G401.6 (cell line): ENCODE measurements at regions not wholly inside any gene's neighbourhood (a gene's known extent, or its start where the extent isn't known, plus 50 kb on each side); places are given as distances from the start of the nearest gene placed in this dataset.

Source experiments
- FAIRE-seq: peaks from 2 replicates; lab custom pipeline; 2012; peaks lifted over from hg19 to GRCh38; lab: Jason Lieb, UNC

GRCh38 chr2:193690572-193690971 is 1495.8 kb upstream of the TMEFF2 start:
- FAIRE-seq = no peak

- no peak for FAIRE-seq
These were observed 1492.5 kb upstream of the TMEFF2 start for GRCh38 chr2:193687195-193687594.

DNA sequence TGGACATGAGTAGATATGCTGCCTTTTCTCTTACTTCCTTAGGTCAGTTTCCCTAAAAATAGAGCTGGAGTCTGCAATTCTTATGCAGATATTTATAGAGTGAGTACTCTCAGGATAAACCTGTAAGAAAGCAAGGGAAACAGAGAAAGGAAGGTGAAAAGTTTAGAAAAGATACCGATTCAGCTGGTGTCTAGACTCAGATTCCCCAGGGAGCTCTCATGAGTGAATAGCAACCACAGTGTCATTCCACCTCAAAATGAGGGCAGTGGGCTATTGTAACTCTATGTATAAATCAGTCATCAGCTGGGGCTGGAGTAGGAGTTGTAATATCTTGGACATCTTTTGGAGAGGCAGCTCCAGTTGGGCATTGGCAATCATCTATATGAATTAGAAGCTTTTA is 1485.1 kb upstream of the TMEFF2 start:
- no peak for FAIRE-seq

DNA sequence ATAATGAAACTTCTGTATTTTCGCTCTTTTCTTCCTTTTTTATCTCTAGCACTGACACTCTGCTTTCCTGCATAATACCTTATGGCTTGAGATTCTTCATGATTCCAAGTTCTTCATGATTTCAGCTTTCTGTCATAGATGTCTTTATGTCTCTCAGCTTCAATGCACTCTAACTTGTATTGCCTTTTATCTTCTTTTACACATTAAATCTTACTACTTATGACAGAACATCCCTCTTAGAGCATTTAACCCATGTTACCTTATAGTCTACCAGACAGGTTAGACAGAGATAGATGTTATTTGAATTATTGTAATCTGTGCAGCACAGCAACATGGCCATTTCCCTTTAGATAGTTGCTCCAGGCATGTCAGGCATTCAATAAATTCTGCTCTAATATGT is 1475.7 kb upstream of the TMEFF2 start:
- FAIRE-seq = no peak

GRCh38 chr2:193668557-193669323 is 1474.0 kb upstream of the TMEFF2 start:
- no peak for FAIRE-seq

GRCh38 chr2:193627927-193628272 is 1433.2 kb upstream of the TMEFF2 start:
- no peak for FAIRE-seq

DNA sequence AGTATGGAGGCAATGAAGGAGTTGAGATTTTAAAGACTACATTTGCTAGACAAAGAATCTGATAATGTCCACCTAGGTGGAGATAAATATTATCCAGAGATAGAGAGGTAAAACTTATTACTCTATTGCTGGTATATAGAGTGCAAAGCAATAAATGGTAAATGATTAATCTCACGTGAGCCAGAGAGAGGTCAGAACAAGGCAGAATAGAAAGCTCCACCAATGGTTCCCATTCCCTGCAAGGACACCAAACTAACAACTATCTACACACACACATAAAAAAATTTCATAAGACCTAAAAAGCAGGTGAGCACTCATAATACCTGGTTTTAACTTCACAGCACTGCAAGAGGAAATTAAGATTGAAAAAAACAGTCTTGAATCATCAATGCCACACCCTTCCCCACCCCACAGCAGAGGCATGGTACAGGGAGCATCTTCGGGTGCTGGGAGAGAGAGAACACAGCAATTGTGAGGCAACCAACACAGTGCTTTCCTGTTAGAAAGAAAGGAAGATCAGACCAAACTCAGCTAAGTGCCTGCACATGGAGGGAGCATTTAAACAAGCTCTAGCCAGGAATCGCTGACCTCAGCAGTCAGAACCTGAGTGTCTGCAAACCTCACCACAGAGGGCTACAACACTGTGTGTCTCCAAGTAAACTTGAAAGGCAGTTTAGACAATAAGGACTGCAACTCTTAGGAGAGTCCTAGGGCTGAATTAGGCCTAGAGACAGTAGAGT is 1432.6 kb upstream of the TMEFF2 start:
- FAIRE-seq = no peak

DNA sequence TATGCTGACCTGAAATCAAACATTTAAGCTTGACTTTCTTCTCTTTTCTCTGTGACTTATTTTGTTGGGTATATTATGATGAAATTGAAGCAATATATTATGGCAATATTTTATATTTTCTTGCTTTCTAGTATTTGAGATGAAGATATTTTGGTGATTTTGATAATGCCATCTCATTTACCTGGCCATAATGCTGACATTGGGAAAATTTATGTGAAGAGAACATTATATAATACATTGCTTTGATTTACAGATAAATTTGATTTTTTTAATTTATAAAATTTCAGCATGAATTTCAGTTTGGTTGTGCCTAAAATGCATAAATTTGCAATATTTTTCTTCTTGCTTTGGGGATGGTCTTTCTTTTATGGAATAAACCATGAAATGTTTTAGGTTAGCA is 1413.7 kb upstream of the TMEFF2 start:
- no peak for FAIRE-seq

DNA sequence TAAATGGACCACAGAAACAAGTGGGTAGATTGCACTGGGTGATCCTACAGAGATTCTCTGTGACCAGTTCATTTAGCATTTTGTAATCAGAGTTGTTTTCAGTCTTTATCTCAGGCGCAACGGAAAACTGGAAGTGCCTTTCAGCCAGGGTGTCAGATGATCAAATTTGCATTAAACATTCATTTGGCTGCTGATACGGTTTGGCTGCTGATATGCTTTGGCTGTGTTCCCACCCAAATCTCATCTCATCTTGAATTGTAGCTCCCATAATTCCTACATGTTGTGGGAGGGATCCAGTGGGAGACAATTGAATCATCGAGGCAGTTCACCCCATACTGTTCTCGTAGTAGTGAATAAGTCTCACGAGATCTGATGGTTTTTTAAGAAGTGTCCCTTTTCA is 1396.1 kb upstream of the TMEFF2 start:
- FAIRE-seq = no peak

GRCh38 chr2:193584522-193584938 is 1389.8 kb upstream of the TMEFF2 start:
- no peak for FAIRE-seq

GRCh38 chr2:193583638-193584400 is 1389.1 kb upstream of the TMEFF2 start:
- FAIRE-seq = no peak

DNA sequence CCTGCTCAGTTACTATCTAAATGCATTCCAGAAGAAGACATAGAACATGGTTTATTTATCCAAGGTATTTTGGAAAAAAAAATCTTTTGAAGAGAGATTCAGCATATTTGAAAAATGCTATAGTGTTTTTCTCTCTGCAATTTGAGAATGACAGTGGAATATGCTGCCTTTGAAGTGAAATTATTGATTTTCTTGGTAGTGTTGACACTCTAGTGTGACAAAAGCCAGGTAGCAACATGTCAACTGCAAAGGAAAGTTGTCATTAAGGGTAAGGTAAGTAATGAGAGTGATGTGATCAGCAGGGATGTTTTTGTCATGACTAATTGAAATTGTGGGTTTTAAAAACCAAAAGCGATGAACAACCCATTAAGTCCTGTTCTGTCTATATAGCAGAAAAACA is 1387.1 kb upstream of the TMEFF2 start:
- FAIRE-seq = no peak

- no peak for FAIRE-seq
These were observed 1385.6 kb upstream of the TMEFF2 start for GRCh38 chr2:193580176-193580950.

- FAIRE-seq = no peak
These were observed 1372.2 kb upstream of the TMEFF2 start for GRCh38 chr2:193566886-193567285.

- no peak for FAIRE-seq
These were observed 1371.5 kb upstream of the TMEFF2 start for GRCh38 chr2:193566276-193566675.

- no peak for FAIRE-seq
These were observed 1367.3 kb upstream of the TMEFF2 start for GRCh38 chr2:193562031-193562430.

DNA sequence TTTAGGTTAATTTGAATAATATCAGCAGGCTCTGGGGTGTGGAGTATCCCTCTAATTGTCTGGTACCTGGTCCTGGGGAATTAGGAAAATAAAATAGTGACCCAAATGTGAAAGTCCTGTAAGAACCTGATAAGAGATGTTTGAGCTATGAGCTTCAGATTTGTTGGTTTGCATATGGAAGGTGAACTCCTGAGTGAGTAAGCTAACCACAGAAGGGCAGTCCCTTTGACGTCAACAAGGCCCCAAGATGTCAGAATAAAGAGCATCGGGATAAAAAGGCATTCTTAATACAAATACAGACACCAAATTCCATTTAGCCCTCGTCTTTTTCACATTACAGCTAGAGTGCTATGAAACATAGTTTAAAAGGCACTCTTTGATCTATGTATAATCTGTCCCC is 1366.3 kb upstream of the TMEFF2 start:
- no peak for FAIRE-seq

DNA sequence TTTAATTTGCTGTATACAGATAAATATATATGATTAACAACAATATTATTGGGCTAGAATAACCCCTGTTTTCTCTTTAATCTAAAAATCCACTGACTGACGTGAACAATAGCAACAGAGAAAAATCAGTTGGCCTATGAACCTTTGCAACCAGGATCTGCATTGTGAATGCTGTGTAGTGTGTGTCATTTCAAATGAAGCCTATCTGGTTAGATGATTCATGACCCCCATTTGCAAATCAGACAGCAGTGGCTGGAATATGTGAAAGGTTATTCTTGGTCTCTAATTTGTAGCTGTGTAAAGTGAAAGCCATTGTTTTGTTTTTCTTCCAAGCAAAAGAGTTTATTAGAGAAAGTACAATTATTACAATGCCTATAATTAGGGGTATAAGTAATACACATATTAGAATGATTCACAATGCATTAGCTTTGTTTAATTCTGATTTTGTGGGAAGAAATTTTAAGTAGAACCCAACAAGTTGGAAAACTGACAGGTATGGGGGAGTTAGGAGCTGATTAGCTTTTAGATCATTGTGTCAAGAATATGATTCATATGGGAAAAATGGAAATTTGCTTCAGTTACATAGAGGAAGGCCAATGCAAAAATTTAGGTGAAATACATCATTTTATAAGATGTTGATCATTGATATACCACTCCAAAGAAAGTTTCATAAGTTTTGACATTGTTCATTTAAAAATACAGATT is 1362.2 kb upstream of the TMEFF2 start:
- no peak for FAIRE-seq

DNA sequence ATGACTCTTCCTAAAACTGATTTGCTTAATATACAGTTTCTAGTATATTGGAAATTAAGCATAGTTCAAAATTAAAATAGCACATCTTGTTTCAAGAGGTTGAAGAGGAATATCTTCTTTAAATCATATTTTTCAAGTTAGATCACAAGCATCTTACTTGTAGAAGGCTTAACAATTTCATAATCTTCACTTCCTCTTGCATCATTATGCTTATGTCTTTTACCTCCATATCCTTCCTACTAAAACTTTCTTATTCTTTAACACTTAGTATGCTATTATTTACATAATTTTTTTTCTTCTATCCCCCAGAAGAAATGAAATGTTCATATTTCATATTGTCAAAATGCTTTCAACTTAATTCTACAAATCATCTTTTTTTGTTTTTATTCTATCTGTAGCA is 1354.9 kb upstream of the TMEFF2 start:
- FAIRE-seq = no peak

DNA sequence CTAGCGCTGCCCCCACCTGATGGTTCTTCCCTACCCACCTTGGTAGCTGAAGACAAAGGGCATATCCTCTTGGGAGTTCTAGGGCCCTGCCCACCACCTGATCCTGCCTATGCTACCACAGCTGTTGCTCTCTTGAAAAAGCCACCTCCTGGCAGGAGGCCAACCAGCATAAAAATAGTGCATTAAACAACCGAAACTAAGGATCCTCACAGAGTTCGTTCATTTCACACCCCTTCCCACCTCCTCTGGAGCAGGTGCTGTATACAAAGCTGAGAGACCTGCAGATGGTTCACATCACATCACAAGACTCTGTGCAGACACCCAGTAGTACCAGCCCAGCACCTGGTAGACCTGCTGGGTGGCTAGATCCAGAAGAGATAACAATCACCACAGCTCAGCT is 1348.0 kb upstream of the TMEFF2 start:
- FAIRE-seq = no peak

DNA sequence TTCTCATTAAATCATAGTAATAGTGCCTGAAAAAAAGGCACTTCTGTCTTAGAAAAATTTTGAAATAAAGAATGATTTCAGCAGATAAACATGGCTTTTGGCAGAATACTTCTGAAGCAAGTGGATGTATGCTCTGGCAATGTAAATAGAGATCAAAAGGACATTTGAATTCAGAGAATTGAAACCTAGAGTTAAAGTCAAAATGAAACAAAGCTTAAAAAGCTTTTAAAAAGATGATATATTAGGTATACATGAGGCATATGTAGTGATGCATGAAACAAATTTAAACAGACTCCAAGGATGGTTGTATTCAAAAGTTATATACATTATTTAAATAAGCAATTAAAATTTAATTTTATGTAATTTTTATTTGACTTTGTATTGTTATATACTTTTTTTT is 1344.5 kb upstream of the TMEFF2 start:
- no peak for FAIRE-seq

DNA sequence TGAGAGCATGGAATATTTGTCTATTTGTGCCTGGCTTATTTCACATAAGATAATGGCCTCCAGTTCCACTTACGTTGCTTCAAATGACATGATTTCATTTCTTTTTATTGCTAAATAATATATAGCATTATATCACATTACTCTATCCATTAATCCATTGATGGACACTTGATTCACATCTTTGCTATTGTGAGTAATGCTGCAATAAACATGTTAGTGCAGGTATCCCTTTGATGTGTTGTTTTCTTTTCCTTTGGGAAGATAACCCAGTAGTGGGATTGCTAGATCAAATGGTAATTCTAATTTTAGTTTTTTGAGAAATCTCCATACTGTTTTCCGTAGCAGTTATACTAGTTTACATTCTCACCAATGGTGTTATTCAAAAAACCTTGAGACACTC is 1343.3 kb upstream of the TMEFF2 start:
- FAIRE-seq = no peak
